PFSK-1 (cell line): ENCODE measurements at regions not wholly inside any gene's neighbourhood (a gene's known extent, or its start where the extent isn't known, plus 50 kb on each side); places are given as distances from the start of the nearest gene placed in this dataset.

ENCODE experiments used
- POLR2AphosphoS5 ChIP-seq: IDR thresholded peaks from 2 replicates; pipeline ENCODE4 v1.6.1; 2012; ENCODE audit warnings: low read depth, mild to moderate bottlenecking, control low read depth, low read length, moderate library complexity
- REST ChIP-seq, 2 experiments: IDR thresholded peaks; 2 replicates each; pipeline versions ENCODE4 v1.6.1 to v1.8.0; 2011 to 2012; ENCODE audit warnings: low read depth in 2 of 2, low read length in 2 of 2, control low read depth in 1 of 2, inconsistent platforms in 1 of 2, mild to moderate bottlenecking in 1 of 2, moderate library complexity in 1 of 2; ENCODE audit not compliant: insufficient read depth in 1 of 2
- SIN3A ChIP-seq: IDR thresholded peaks from 2 replicates; pipeline ENCODE4 v1.6.1; 2012; ENCODE audit warnings: mild to moderate bottlenecking, low read length, moderate library complexity, borderline replicate concordance; ENCODE audit not compliant: insufficient read depth

- TF ChIP-seq SIN3A = no peak
- TF ChIP-seq REST (IDR thresholded peaks at IDR 0.05; ENCODE audit: insufficient read depth in 1 of 2, low read depth in 2 of 2, low read length in 2 of 2) = no peak
- TF ChIP-seq POLR2AphosphoS5 = no peak
Observed at GRCh38 chr3:43795491-43795890, 104.8 kb downstream of the ABHD5 start.
